Lung (tissue), 11 donors: ENCODE measurements at regions not wholly inside any gene's neighbourhood (a gene's known extent, or its start where the extent isn't known, plus 50 kb on each side); places are given as distances from the start of the nearest gene placed in this dataset.

Source experiments
- ATAC-seq: fragments of 200-7000 bp; cut with Tn5 transposase; one replicate; pipeline ENCODE4 v1.9.1; 2020; ENCODE audit warnings: moderate number of reproducible peaks; ENCODE audit not compliant: insufficient read depth, low FRiP score
- DNase-seq, 3 donors: peaks; one replicate each; pipeline ENCODE4 v3.0.0-alpha.2; 2013 to 2017
- H3K27ac ChIP-seq, 2 donors: one replicate each; pipeline ENCODE4 v1.5.1; 2013; ENCODE audit warnings: mild to moderate bottlenecking in 2 of 2, moderate library complexity in 2 of 2, control low read depth in 1 of 2, inconsistent platforms in 1 of 2, low read depth in 1 of 2, low read length in 1 of 2
- H3K27me3 ChIP-seq, 3 donors: one replicate each; pipeline ENCODE4 v1.5.1; 2013; ENCODE audit warnings: low read length in 2 of 3; ENCODE audit not compliant: control insufficient read depth in 3 of 3, insufficient read depth in 3 of 3
- H3K36me3 ChIP-seq, 4 donors: one replicate each; pipeline ENCODE4 v1.5.1; 2013; ENCODE audit warnings: low read length in 4 of 4, mild to moderate bottlenecking in 1 of 4, moderate library complexity in 1 of 4; ENCODE audit not compliant: control insufficient read depth in 4 of 4, insufficient read depth in 4 of 4
- H3K4me1 ChIP-seq, 5 donors: one replicate each; pipeline ENCODE4 v1.5.1; 2013; ENCODE audit warnings: low read length in 5 of 5, mild to moderate bottlenecking in 2 of 5, moderate library complexity in 1 of 5; ENCODE audit not compliant: control insufficient read depth in 5 of 5, insufficient read depth in 5 of 5
- H3K4me3 ChIP-seq: one replicate; pipeline ENCODE4 v1.5.1; 2013; ENCODE audit warnings: mild to moderate bottlenecking, control low read depth, moderate library complexity
- H3K9ac ChIP-seq, 2 donors: one replicate each; pipeline ENCODE4 v1.5.1; 2013; ENCODE audit warnings: low read length in 2 of 2, control low read depth in 1 of 2; ENCODE audit not compliant: insufficient read depth in 1 of 2
- H3K9me3 ChIP-seq, 4 donors: one replicate each; pipeline ENCODE4 v1.5.1; 2013; ENCODE audit warnings: low read length in 3 of 4, mild to moderate bottlenecking in 1 of 4, moderate library complexity in 1 of 4; ENCODE audit not compliant: control insufficient read depth in 4 of 4, insufficient read depth in 3 of 4
- CTCF ChIP-seq: IDR thresholded peaks from 2 replicates; pipeline ENCODE4 v1.5.1; 2012; ENCODE audit warnings: mild to moderate bottlenecking; ENCODE audit errors: control extremely low read depth, extremely low read depth
- WGBS, 2 donors: extraction: QIAGEN DNeasy Blood & Tissue Kit; methylation state at CpG; one replicate each; pipeline ENCODE4 v1.1.7; 2013; 5-methylcytosine and 5-hydroxymethylcytosine counted together
- donor health status: control.
- donor health status: control.
- donor health status: Bipolar disorder and iron deficiency.
- donor health status: healthy.
- donor health status: DM: yes; HTN: yes; CAD: no.

- Histone ChIP-seq H3K27me3 (no peaks in the 10 kb centered on the region), H3K4me3 (no peak overlapping the region), H3K9me3 (no peaks in the 10 kb centered on the region), H3K27ac (no peak overlapping the region), H3K36me3 (no peaks in the 10 kb centered on the region), H3K4me1 (no peaks in the 10 kb centered on the region), H3K9ac (no peak overlapping the region)
- no peak for DNase-seq
- ATAC-seq = no peak
- 67 to 96% methylated on average over 4 of the region's 4 CpGs for WGBS, 2 donors
- TF ChIP-seq CTCF = no peak
Observed at GRCh38 chr14:80415636-80416035, 204.3 kb upstream of the DIO2 start.

GRCh38 chr14:80414080-80414479 lies 202.8 kb upstream of the DIO2 start:
- Histone ChIP-seq H3K9ac (no peak overlapping the region), H3K27ac (no peak overlapping the region), H3K36me3 (no peaks in the 10 kb centered on the region), H3K27me3 (no peaks in the 10 kb centered on the region), H3K9me3 (no peaks in the 10 kb centered on the region), H3K4me3 (no peak overlapping the region), H3K4me1 (no peaks in the 10 kb centered on the region)
- TF ChIP-seq CTCF = no peak
- 87 to 88% methylated on average over 4 of the region's 4 CpGs for WGBS, 2 donors
- no peak for ATAC-seq
- no peak for DNase-seq

GRCh38 chr14:80404413-80404812 lies 193.1 kb upstream of the DIO2 start:
- Histone ChIP-seq H3K27me3 (no peaks in the 10 kb centered on the region), H3K36me3 (no peaks in the 10 kb centered on the region), H3K9me3 (peaks cover 0 to 4% (median 0%) of the 10 kb centered on the region in 4 donors), H3K9ac (no peak overlapping the region), H3K4me1 (no peaks in the 10 kb centered on the region), H3K27ac (no peak overlapping the region), H3K4me3 (no peak overlapping the region)
- DNase-seq (no peak), ATAC-seq (no peak)
- 87 to 88% methylated on average over 1 of the region's 1 CpG for WGBS, 2 donors
- no peak for TF ChIP-seq CTCF

GRCh38 chr14:80403036-80403435 lies 191.7 kb upstream of the DIO2 start:
- 79 to 90% methylated on average over 1 of the region's 1 CpG for WGBS, 2 donors
- no peak for DNase-seq

More at GRCh38 chr14:80403036-80403435, 191.7 kb upstream of the DIO2 start:
- no peak for TF ChIP-seq CTCF
- H3K9me3 ChIP-seq = peaks cover 0 to 4% (median 0%) of the 10 kb centered on the region in 4 donors
- no peak overlapping the region for H3K4me3 ChIP-seq
- H3K9ac ChIP-seq = no peak overlapping the region
- no peaks in the 10 kb centered on the region for H3K36me3 ChIP-seq
- H3K27ac ChIP-seq = no peak overlapping the region
- ATAC-seq = no peak
- no peaks in the 10 kb centered on the region for H3K4me1 ChIP-seq
- H3K27me3 ChIP-seq = no peaks in the 10 kb centered on the region
